SU-DHL-6 (cell line): ENCODE measurements at regions not wholly inside any gene's neighbourhood (a gene's known extent, or its start where the extent isn't known, plus 50 kb on each side); places are given as distances from the start of the nearest gene placed in this dataset.

ENCODE experiments used
- H2AFZ ChIP-seq: fragments of 200-600 bp; sonication (generic); 2 replicates; pipeline ENCODE4 v1.6.1; 2014; ENCODE audit warnings: low read depth, mild to moderate bottlenecking, moderate library complexity, mixed read lengths, antibody characterized with exemption, low read length; ENCODE audit not compliant: severe bottlenecking
- H3F3A ChIP-seq: fragments of 200-600 bp; shearing (Covaris generic); 2 replicates; pipeline ENCODE4 v1.6.0; 2016; ENCODE audit warnings: antibody characterized with exemption, mild to moderate bottlenecking; ENCODE audit not compliant: insufficient read depth
- H3K27ac ChIP-seq: fragments of 200-600 bp; sonication (generic); 2 replicates; pipeline ENCODE4 v1.5.1; 2016; ENCODE audit warnings: low read depth, mild to moderate bottlenecking, low read length, moderate library complexity, mixed read lengths
- H3K27me3 ChIP-seq: fragments of 200-600 bp; sonication (generic), shearing (Covaris generic); 2 replicates; pipeline ENCODE4 v1.6.0; 2014; ENCODE audit warnings: mild to moderate bottlenecking, low read length
- H3K36me3 ChIP-seq: fragments of 200-600 bp; sonication (generic); 2 replicates; pipeline ENCODE4 v1.6.1; 2014; ENCODE audit warnings: mild to moderate bottlenecking, low read length, mixed read lengths
- H3K4me2 ChIP-seq: fragments of 300-600, 200-600 bp; shearing (Covaris generic), sonication (generic); 2 replicates; pipeline ENCODE4 v1.6.0; 2014; ENCODE audit warnings: low read length, low read depth, mild to moderate bottlenecking; ENCODE audit not compliant: poor library complexity, severe bottlenecking
- H3K4me3 ChIP-seq: fragments of 200-600 bp; sonication (generic); 2 replicates; pipeline ENCODE4 v1.5.1; 2014; ENCODE audit warnings: antibody characterized with exemption, low read length, mild to moderate bottlenecking, mixed read lengths; ENCODE audit not compliant: insufficient read depth, poor library complexity, severe bottlenecking
- H3K79me2 ChIP-seq: fragments of 200-600 bp; sonication (generic); 2 replicates; pipeline ENCODE4 v1.6.1; 2014; ENCODE audit warnings: mild to moderate bottlenecking, low read length, moderate library complexity; ENCODE audit not compliant: insufficient read depth
- H3K9ac ChIP-seq: fragments of 200-600 bp; sonication (generic); 2 replicates; pipeline ENCODE4 v1.7.0; 2014; ENCODE audit warnings: mild to moderate bottlenecking, low read length
- H3K9me2 ChIP-seq: fragments of 200-600 bp; sonication (generic); replicated peaks from 2 replicates; pipeline ENCODE4 v1.6.1; 2014; ENCODE audit warnings: low read length; ENCODE audit not compliant: insufficient read depth
- H3K9me3 ChIP-seq: fragments of 200-600 bp; sonication (generic); 2 replicates; pipeline ENCODE4 v1.6.1; 2014; ENCODE audit warnings: low read length, mixed read lengths; ENCODE audit not compliant: insufficient read depth
- H4K20me1 ChIP-seq: fragments of 200-600 bp; sonication (generic); 2 replicates; pipeline ENCODE4 v1.6.1; 2014; ENCODE audit warnings: low read depth, mild to moderate bottlenecking, antibody characterized with exemption, low read length, moderate library complexity, mixed read lengths
- EZH2phosphoT487 ChIP-seq: fragments of 200-600 bp; sonication (generic), shearing (Covaris generic); conservative IDR thresholded peaks from 2 replicates; pipeline ENCODE4 v1.6.1; 2018; ENCODE audit warnings: mild to moderate bottlenecking, antibody characterized with exemption, low read length, moderate library complexity, mixed read lengths
- TF ChIP-seq, protein P1 (sequence below): fragments of 200-600 bp; sonication (generic); IDR thresholded peaks from one replicate; pipeline ENCODE4 v1.5.1; 2017; ENCODE audit warnings: antibody characterized with exemption, mild to moderate bottlenecking, low read length, moderate library complexity; ENCODE audit not compliant: insufficient read depth, poor library complexity, severe bottlenecking

DNA sequence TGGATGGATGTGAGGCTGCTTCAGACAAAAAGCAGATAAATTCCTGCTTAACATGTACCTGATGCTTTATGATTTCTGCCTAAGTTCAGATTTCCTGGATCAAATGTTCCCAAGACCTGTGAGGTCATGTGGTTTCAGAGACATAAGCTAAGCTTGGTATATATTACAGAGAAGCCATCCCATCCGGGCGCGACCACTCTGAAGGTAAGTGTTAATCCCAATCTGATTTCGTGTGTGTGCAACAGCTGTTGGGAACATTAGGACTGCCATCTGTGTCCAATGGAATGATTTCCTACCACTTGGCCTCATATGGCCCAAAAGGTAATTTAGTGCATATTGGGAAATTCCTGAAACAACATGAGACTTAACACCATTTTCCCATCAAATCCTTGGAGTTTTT, 199.1 kb downstream of the HS3ST3B1 start:
- Histone ChIP-seq H2AFZ (no peak overlapping the region), H3K9ac (no peak overlapping the region), H3K27ac (no peak overlapping the region), H3K4me2 (no peak overlapping the region), H3K27me3 (no peaks in the 10 kb centered on the region), H3K9me3 (no peaks in the 10 kb centered on the region), H3K36me3 (no peaks in the 10 kb centered on the region), H3K79me2 (no peaks in the 10 kb centered on the region), H3K9me2 (no peaks in the 10 kb centered on the region; the same call in 1 of the 2 replicates), H3F3A (no peaks in the 10 kb centered on the region), H4K20me1 (no peaks in the 10 kb centered on the region), H3K4me3 (no peak overlapping the region)
- TF ChIP-seq, protein P1, sequence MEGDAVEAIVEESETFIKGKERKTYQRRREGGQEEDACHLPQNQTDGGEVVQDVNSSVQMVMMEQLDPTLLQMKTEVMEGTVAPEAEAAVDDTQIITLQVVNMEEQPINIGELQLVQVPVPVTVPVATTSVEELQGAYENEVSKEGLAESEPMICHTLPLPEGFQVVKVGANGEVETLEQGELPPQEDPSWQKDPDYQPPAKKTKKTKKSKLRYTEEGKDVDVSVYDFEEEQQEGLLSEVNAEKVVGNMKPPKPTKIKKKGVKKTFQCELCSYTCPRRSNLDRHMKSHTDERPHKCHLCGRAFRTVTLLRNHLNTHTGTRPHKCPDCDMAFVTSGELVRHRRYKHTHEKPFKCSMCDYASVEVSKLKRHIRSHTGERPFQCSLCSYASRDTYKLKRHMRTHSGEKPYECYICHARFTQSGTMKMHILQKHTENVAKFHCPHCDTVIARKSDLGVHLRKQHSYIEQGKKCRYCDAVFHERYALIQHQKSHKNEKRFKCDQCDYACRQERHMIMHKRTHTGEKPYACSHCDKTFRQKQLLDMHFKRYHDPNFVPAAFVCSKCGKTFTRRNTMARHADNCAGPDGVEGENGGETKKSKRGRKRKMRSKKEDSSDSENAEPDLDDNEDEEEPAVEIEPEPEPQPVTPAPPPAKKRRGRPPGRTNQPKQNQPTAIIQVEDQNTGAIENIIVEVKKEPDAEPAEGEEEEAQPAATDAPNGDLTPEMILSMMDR, result no peak
- TF ChIP-seq EZH2phosphoT487, result no peak

DNA sequence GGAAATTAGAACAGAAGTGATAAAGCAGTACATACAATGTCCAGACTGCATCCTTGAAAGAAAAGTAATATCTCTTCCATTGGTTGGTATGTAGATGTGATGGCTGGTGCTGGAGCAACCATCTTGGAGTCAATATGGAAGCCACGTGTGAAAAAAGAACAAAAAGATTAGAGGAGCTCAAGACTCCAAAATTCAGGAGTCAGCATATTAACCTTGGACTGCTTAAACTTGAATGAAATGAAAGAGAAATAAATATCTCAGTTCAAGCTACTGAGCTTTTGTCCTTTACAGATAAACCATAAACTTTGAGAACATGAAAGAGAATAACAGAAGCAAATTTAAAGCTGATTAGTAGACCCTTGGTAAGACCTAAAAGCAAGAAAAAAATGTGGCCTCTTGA, 197.9 kb downstream of the HS3ST3B1 start:
- H4K20me1 ChIP-seq, result no peaks in the 10 kb centered on the region
- H3K4me3 ChIP-seq, result no peak overlapping the region
- no peaks in the 10 kb centered on the region for H3K27me3 ChIP-seq
- H3K79me2 ChIP-seq, result no peaks in the 10 kb centered on the region
- H3F3A ChIP-seq, result no peaks in the 10 kb centered on the region
- no peak overlapping the region for H3K4me2 ChIP-seq
- H2AFZ ChIP-seq, result no peak overlapping the region
- no peaks in the 10 kb centered on the region for H3K36me3 ChIP-seq
- no peaks in the 10 kb centered on the region for H3K9me2 ChIP-seq
- no peak overlapping the region for H3K27ac ChIP-seq
- no peak overlapping the region for H3K9ac ChIP-seq
- H3K9me3 ChIP-seq, result no peaks in the 10 kb centered on the region
- TF ChIP-seq, protein P1, result no peak
- TF ChIP-seq EZH2phosphoT487, result no peak

DNA sequence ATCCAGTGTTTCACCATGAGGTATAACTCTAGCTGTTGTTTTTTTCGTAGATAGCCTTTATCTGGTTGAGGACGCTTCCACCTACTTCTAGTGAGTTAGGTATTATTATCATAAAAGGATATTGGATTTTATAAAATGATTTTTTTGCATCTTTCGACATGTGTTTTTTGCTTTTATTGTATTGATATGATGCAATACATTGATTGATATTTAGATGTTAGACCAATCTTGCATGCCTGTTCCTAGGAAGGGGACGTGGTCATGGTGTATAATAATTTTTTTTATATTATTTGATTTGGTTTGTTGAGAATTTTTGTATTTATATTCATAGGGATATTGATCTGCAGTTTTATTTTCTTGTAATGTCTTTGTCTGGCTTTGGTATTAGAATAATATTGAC, 193.3 kb downstream of the HS3ST3B1 start:
- no peak overlapping the region for H3K4me2 ChIP-seq
- H3K9me3 ChIP-seq, result no peaks in the 10 kb centered on the region
- H3K27me3 ChIP-seq, result no peaks in the 10 kb centered on the region
- H3K36me3 ChIP-seq, result no peaks in the 10 kb centered on the region
- no peak overlapping the region for H2AFZ ChIP-seq
- no peaks in the 10 kb centered on the region for H3F3A ChIP-seq
- no peaks in the 10 kb centered on the region for H4K20me1 ChIP-seq
- TF ChIP-seq, protein P1, result no peak
- TF ChIP-seq EZH2phosphoT487, result no peak
- no peak overlapping the region for H3K27ac ChIP-seq
- H3K9me2 ChIP-seq, result no peaks in the 10 kb centered on the region
- H3K4me3 ChIP-seq, result no peak overlapping the region
- no peak overlapping the region for H3K9ac ChIP-seq
- H3K79me2 ChIP-seq, result no peaks in the 10 kb centered on the region
